Activated T-helper 2 cell treated with anti-CD3 and anti-CD28 coated beads, Interferon-gamma antibody, Interleukin-2, Interleukin-4, amounts not matched to agents 10 μg/mL and 5 μg/mL and 100 μg/mL, durations not matched to agents 14 hours and 24 hours and 36 hours (primary cell): ENCODE measurements at regions not wholly inside any gene's neighbourhood (a gene's known extent, or its start where the extent isn't known, plus 50 kb on each side); places are given as distances from the start of the nearest gene placed in this dataset.

Source experiments
- DNase-seq: peaks from one replicate; pipeline ENCODE4 v3.0.0; 2021; ENCODE audit warnings: low spot score
- H3K27ac Mint-ChIP-seq: one replicate; pipeline ENCODE4 v1.8.0; 2021; ENCODE audit warnings: mixed read lengths
- H3K27me3 Mint-ChIP-seq: one replicate; pipeline ENCODE4 v1.8.0; 2021; ENCODE audit warnings: low read depth, mixed read lengths
- H3K36me3 Mint-ChIP-seq: one replicate; pipeline ENCODE4 v1.8.0; 2021; ENCODE audit warnings: low read depth, mixed read lengths
- H3K4me1 Mint-ChIP-seq: one replicate; pipeline ENCODE4 v1.8.0; 2021; ENCODE audit warnings: low read depth, mixed read lengths
- H3K4me3 Mint-ChIP-seq: one replicate; pipeline ENCODE4 v1.8.0; 2021; ENCODE audit warnings: low read depth, mild to moderate bottlenecking, moderate library complexity, mixed read lengths
- H3K9me3 Mint-ChIP-seq: one replicate; pipeline ENCODE4 v1.8.0; 2021; ENCODE audit warnings: mixed read lengths
- intact Hi-C: fragments of 100-400 bp; cut with micrococcal nuclease; formaldehyde crosslinking; loops from one replicate; pipeline ENCODE4 v1.15.1; 2023

GRCh38 chr12:92452763-92453162 is 250.0 kb upstream of the PLEKHG7 start:
- no peaks in the 10 kb centered on the region for H3K27me3 Mint-ChIP-seq
- H3K4me1 Mint-ChIP-seq: peaks cover 7% of the 10 kb centered on the region
- no peak for DNase-seq
- peaks cover 32% of the 10 kb centered on the region for H3K9me3 Mint-ChIP-seq
- intact Hi-C loops: no loop called here
- no peak overlapping the region for H3K27ac Mint-ChIP-seq
- no peak overlapping the region for H3K4me3 Mint-ChIP-seq
- H3K36me3 Mint-ChIP-seq: no peaks in the 10 kb centered on the region

- Mint-ChIP-seq H3K36me3 (no peaks in the 10 kb centered on the region), H3K27ac (no peak overlapping the region), H3K4me3 (no peak overlapping the region), H3K27me3 (no peaks in the 10 kb centered on the region), H3K4me1 (peaks cover 8% of the 10 kb centered on the region), H3K9me3 (peaks cover 19% of the 10 kb centered on the region)
- intact Hi-C loops: no loop called here
- DNase-seq: no peak
These were observed 256.7 kb upstream of the PLEKHG7 start for GRCh38 chr12:92446083-92446460.

DNA sequence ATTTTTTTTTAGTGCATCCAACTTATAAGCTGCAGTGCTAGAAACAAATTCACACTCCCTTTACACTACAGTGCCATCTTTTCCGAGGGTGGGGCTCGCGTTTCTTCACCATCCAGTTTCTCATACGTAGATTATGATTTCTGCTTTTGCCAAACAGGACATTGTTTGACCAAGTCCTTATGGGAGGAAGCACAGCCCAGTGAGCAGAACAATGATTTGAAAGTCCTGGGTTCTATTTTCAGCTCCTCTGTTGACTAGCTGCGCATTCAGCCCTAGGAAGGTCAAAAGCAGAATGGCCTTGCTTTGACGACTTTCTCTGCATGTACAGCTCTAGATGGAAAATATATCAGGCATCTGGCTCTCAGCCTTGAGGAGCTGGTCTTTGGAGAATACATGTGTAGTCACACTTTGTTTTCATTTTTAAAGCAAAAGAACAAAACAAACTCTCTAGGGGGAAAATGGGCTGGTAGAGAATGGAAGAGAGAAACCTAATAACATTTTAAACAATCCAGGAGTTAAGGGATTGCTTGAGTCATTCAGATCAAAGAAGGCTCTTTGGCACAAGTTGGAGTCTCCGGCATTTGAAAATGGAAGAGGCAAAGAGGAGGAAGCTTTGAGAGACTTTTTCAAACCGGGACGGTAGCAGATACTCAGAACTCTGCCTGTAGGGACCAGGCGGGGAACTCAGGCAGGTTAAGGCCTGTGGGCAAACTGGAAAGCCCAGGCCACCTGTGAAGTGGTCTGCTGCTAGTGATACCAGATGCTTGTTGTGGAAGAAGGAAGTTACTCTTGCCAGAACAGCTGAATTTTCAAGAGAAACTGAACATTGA is 257.3 kb upstream of the PLEKHG7 start:
- Mint-ChIP-seq H3K27me3 (no peaks in the 10 kb centered on the region), H3K36me3 (no peaks in the 10 kb centered on the region), H3K4me3 (no peak overlapping the region), H3K4me1 (peaks cover 8% of the 10 kb centered on the region), H3K27ac (no peak overlapping the region), H3K9me3 (peaks cover 13% of the 10 kb centered on the region)
- DNase-seq: no peak
- intact Hi-C loops: no loop called here

DNA sequence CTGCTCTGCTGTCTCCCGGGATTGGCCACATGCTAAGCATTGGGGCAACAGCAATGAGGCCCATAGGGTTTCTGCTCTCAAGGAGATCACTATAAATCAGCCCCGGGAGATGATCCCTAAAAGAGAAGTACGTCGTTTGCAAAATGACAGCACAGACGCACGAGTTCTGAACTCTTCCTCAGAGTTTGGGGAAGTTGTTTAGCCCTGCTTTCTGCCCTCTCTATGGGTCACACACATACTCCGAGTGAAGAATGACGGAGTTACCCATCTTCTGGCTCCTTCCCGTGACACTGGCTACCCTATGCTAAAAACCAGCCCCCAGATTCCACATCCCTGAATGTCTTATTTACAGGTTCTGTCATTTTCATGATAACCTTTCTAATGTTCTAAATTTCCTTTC is 258.0 kb upstream of the PLEKHG7 start:
- H3K9me3 Mint-ChIP-seq: peaks cover 9% of the 10 kb centered on the region
- intact Hi-C loops: no loop called here
- no peak for DNase-seq
- no peak overlapping the region for H3K4me3 Mint-ChIP-seq
- peaks cover 8% of the 10 kb centered on the region for H3K4me1 Mint-ChIP-seq
- no peaks in the 10 kb centered on the region for H3K27me3 Mint-ChIP-seq
- H3K36me3 Mint-ChIP-seq: no peaks in the 10 kb centered on the region
- H3K27ac Mint-ChIP-seq: no peak overlapping the region

DNA sequence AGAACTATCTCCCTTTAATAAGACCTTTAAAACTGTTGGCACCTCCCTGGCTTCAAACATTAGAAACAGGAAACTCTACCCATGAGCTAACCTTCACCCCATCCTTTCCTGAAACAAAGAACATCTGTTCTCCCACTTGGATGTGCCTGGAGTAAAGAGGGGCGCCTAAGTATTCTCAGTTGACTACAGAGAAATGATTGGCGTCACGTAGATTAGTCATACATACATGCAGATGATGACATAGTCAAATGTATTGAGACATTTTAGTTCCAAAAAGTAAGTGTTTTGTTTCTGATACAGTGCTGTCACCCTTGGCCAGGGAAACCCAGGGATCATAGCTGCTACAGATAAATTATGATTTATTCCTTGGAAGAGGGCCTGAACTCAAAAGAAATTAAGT is 260.0 kb upstream of the PLEKHG7 start:
- Mint-ChIP-seq H3K36me3 (no peaks in the 10 kb centered on the region), H3K4me1 (peaks cover 8% of the 10 kb centered on the region), H3K4me3 (no peak overlapping the region), H3K27me3 (no peaks in the 10 kb centered on the region), H3K27ac (no peak overlapping the region), H3K9me3 (peaks cover 4% of the 10 kb centered on the region)
- no peak for DNase-seq
- intact Hi-C loops: no loop called here

DNA sequence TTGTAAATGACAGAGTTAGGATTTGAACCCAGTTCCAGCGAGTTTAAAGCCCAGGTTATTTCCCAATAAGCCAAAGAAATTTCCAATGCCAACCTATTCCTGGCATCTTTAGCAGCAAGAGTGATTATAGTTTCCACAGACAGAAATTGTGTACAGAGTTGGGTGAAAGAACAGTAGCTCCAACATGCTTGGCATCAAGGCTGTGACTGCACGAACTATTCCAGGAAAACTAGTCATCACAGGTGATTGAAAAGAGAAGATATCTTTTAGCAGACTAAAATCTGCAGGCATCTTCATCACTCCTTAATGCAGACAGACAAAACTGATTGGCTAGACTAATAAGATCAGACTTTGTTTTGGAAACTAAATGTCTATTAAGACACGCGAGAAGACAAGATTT is 262.7 kb upstream of the PLEKHG7 start:
- Mint-ChIP-seq H3K27ac (no peak overlapping the region), H3K27me3 (no peaks in the 10 kb centered on the region), H3K4me1 (peaks cover 2% of the 10 kb centered on the region), H3K36me3 (no peaks in the 10 kb centered on the region), H3K9me3 (peaks cover 4% of the 10 kb centered on the region), H3K4me3 (no peak overlapping the region)
- intact Hi-C loops: no loop called here
- DNase-seq: no peak

- peaks cover 4% of the 10 kb centered on the region for H3K9me3 Mint-ChIP-seq
- H3K27me3 Mint-ChIP-seq: no peaks in the 10 kb centered on the region
- intact Hi-C loops: no loop called here
- no peak for DNase-seq
- no peaks in the 10 kb centered on the region for H3K36me3 Mint-ChIP-seq
- H3K4me1 Mint-ChIP-seq: peaks cover 2% of the 10 kb centered on the region
- H3K4me3 Mint-ChIP-seq: no peak overlapping the region
- H3K27ac Mint-ChIP-seq: no peak overlapping the region
These were observed 263.4 kb upstream of the PLEKHG7 start for GRCh38 chr12:92439420-92439805.

DNA sequence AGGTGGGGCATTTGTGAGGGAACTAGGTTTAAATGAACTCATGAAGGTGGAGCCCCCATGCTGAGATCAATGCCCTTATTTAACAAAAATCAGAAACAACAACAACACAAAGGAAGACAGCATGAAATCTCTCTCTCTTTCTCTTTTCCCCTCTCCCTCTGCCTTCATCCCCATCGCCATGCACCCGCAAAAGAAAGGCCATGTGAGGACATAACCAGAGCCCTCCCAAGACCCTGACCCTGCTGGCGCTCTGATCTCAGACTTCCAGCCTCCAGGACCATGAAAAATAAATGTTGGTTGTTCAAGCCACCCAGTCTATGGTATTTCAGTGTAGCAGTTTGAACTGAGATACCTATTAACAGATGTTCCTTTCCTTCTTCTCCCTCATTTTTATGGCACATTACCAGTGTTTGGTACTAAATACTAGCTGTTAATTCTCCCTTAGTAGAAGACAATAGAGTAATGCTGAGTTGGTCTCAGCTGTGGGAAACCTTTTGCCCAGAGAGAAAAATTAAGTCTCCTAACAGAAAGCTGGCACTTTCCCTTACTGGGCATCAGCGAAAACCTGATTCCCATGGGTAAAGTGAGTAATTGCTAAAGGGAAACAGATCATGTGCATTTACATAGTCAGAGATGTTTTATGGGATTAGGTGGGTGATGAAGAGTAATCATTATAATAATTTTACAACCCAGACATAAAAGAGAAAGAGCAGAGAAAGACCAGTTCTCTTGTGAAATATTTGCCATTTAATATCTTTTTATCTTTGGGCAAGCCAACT is 264.0 kb upstream of the PLEKHG7 start:
- peaks cover 4% of the 10 kb centered on the region for H3K9me3 Mint-ChIP-seq
- peaks cover 2% of the 10 kb centered on the region for H3K4me1 Mint-ChIP-seq
- no peak overlapping the region for H3K4me3 Mint-ChIP-seq
- H3K36me3 Mint-ChIP-seq: no peaks in the 10 kb centered on the region
- DNase-seq: no peak
- intact Hi-C loops: no loop called here
- H3K27ac Mint-ChIP-seq: no peak overlapping the region
- H3K27me3 Mint-ChIP-seq: no peaks in the 10 kb centered on the region

GRCh38 chr12:92437452-92437851 is 265.3 kb upstream of the PLEKHG7 start:
- H3K36me3 Mint-ChIP-seq: no peaks in the 10 kb centered on the region
- H3K9me3 Mint-ChIP-seq: no peaks in the 10 kb centered on the region
- H3K4me3 Mint-ChIP-seq: no peak overlapping the region
- no peak for DNase-seq
- H3K27me3 Mint-ChIP-seq: no peaks in the 10 kb centered on the region
- H3K4me1 Mint-ChIP-seq: peaks cover 4% of the 10 kb centered on the region
- intact Hi-C loops: no loop called here
- H3K27ac Mint-ChIP-seq: no peak overlapping the region

GRCh38 chr12:92436856-92437255 is 265.9 kb upstream of the PLEKHG7 start:
- intact Hi-C loops: no loop called here
- no peak overlapping the region for H3K4me3 Mint-ChIP-seq
- H3K9me3 Mint-ChIP-seq: no peaks in the 10 kb centered on the region
- H3K4me1 Mint-ChIP-seq: peaks cover 6% of the 10 kb centered on the region
- no peak overlapping the region for H3K27ac Mint-ChIP-seq
- DNase-seq: no peak
- H3K27me3 Mint-ChIP-seq: no peaks in the 10 kb centered on the region
- H3K36me3 Mint-ChIP-seq: no peaks in the 10 kb centered on the region

DNA sequence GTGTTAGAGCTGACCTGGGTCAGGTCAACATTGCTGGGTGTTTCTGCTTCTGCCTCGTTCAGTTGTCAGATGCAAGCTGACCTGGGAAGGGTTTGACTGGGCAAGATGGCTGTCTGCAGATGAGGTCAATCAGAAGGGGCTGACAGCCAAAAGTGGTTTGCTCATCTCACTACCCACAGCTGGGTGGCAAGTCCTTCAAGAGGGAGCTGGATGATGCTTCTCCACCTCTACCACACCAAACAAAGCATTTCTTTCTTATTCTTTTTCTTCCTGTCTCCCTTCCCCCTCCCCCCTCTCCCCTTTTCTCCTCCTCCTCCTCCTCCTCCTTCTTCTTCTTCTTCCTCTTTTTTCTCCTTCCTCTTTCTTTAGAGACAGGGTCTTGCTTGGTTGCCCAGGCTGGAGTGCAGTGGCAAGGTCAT is 268.2 kb upstream of the PLEKHG7 start:
- intact Hi-C loops: no loop called here
- Mint-ChIP-seq H3K36me3 (no peaks in the 10 kb centered on the region), H3K4me1 (peaks cover 12% of the 10 kb centered on the region), H3K27me3 (no peaks in the 10 kb centered on the region), H3K9me3 (no peaks in the 10 kb centered on the region), H3K27ac (no peak overlapping the region), H3K4me3 (no peak overlapping the region)
- DNase-seq: no peak

- H3K4me3 Mint-ChIP-seq: no peak overlapping the region
- no peaks in the 10 kb centered on the region for H3K27me3 Mint-ChIP-seq
- DNase-seq: no peak
- H3K36me3 Mint-ChIP-seq: no peaks in the 10 kb centered on the region
- H3K4me1 Mint-ChIP-seq: peaks cover 18% of the 10 kb centered on the region
- H3K9me3 Mint-ChIP-seq: no peaks in the 10 kb centered on the region
- no peak overlapping the region for H3K27ac Mint-ChIP-seq
- intact Hi-C loops: no loop called here
These were observed 269.9 kb upstream of the PLEKHG7 start for GRCh38 chr12:92432724-92433441.

GRCh38 chr12:92431146-92431545 is 271.6 kb upstream of the PLEKHG7 start:
- H3K9me3 Mint-ChIP-seq: no peaks in the 10 kb centered on the region
- DNase-seq: no peak
- H3K27ac Mint-ChIP-seq: no peak overlapping the region
- H3K36me3 Mint-ChIP-seq: no peaks in the 10 kb centered on the region
- peaks cover 18% of the 10 kb centered on the region for H3K4me1 Mint-ChIP-seq
- intact Hi-C loops: no loop called here
- H3K4me3 Mint-ChIP-seq: no peak overlapping the region
- H3K27me3 Mint-ChIP-seq: no peaks in the 10 kb centered on the region
